IMR-90 (cell line): ENCODE measurements at regions not wholly inside any gene's neighbourhood (a gene's known extent, or its start where the extent isn't known, plus 50 kb on each side); places are given as distances from the start of the nearest gene placed in this dataset.

Source experiments
- ATAC-seq: fragments of 200-7000 bp; cut with Tn5 transposase; 2 replicates; pipeline ENCODE4 v1.9.1; 2020; ENCODE audit warnings: low read depth, mild to moderate bottlenecking, moderate library complexity
- BruUV-seq: library from RNA; stranded (reverse); fragments of 400-500 nt; replicated peaks from 2 replicates; lab custom pipeline; 2021; lab: Mats Ljungman, UMichigan
- CTCF ChIA-PET: fragments of 300-600 bp; formaldehyde crosslinking; extraction: SDS; loops from one replicate; lab custom pipeline; 2021; ENCODE audit warnings: antibody characterized with exemption; lab: Yijun Ruan, JAX
- POLR2A ChIA-PET: fragments of 300-600 bp; sonication (Branson Sonifier 250); formaldehyde crosslinking; loops from one replicate; lab custom pipeline; 2022; ENCODE audit warnings: antibody characterized with exemption; ENCODE audit not compliant: unreplicated experiment; lab: Charles Lee
- DNase-seq: peaks from one replicate; pipeline ENCODE4 v3.0.0; 2013
- H2AFZ ChIP-seq: replicated peaks from 2 replicates; pipeline ENCODE3; 2013; ENCODE audit warnings: low read length, mild to moderate bottlenecking; ENCODE audit not compliant: poor library complexity
- H2AK5ac ChIP-seq: 2 replicates; pipeline ENCODE4 v1.6.1; 2013; ENCODE audit warnings: low read depth, low read length, inconsistent platforms
- H2AK9ac ChIP-seq: replicated peaks from 2 replicates; pipeline ENCODE3; 2013; ENCODE audit warnings: mild to moderate bottlenecking, low read depth, low read length, moderate library complexity; ENCODE audit not compliant: poor library complexity
- H2BK120ac ChIP-seq: 2 replicates; pipeline ENCODE4 v1.6.1; 2013; ENCODE audit warnings: low read depth, low read length, inconsistent platforms
- H2BK15ac ChIP-seq: 3 replicates; pipeline ENCODE4 v1.6.1; 2013; ENCODE audit warnings: low read depth, low read length, inconsistent platforms
- H2BK20ac ChIP-seq: 2 replicates; pipeline ENCODE4 v1.6.1; 2013; ENCODE audit warnings: low read depth, mild to moderate bottlenecking, inconsistent platforms, low read length, moderate library complexity
- H2BK5ac ChIP-seq: 2 replicates; pipeline ENCODE4 v1.6.1; 2013; ENCODE audit warnings: mild to moderate bottlenecking, low read depth, low read length, inconsistent platforms; ENCODE audit not compliant: poor library complexity, severe bottlenecking
- H3K14ac ChIP-seq: replicated peaks from 2 replicates; pipeline ENCODE4 v1.6.1; 2013; ENCODE audit warnings: low read depth, low read length, inconsistent platforms
- H3K18ac ChIP-seq: 2 replicates; pipeline ENCODE4 v1.6.1; 2013; ENCODE audit warnings: low read depth, low read length, control low read depth
- H3K23ac ChIP-seq: 2 replicates; pipeline ENCODE4 v1.6.1; 2013; ENCODE audit warnings: low read depth, low read length, inconsistent platforms
- H3K27ac ChIP-seq: 2 replicates; pipeline ENCODE4 v1.5.1; 2013; ENCODE audit warnings: mild to moderate bottlenecking, control low read depth, low read length; ENCODE audit not compliant: insufficient read depth
- H3K27me3 ChIP-seq: 2 replicates; pipeline ENCODE4 v1.6.1; 2013; ENCODE audit warnings: low read length; ENCODE audit not compliant: control insufficient read depth, insufficient read depth
- H3K36me3 ChIP-seq: 2 replicates; pipeline ENCODE4 v1.6.1; 2013; ENCODE audit warnings: low read length, mixed read lengths; ENCODE audit not compliant: control insufficient read depth, insufficient read depth
- H3K4ac ChIP-seq: 2 replicates; pipeline ENCODE4 v1.6.1; 2013; ENCODE audit warnings: low read depth, low read length, inconsistent platforms
- H3K4me1 ChIP-seq: 2 replicates; pipeline ENCODE4 v1.6.1; 2013; ENCODE audit warnings: low read length, mixed read lengths; ENCODE audit not compliant: control insufficient read depth, insufficient read depth
- H3K4me2 ChIP-seq: 2 replicates; pipeline ENCODE4 v1.6.1; 2013; ENCODE audit warnings: low read depth, mild to moderate bottlenecking, control low read depth, low read length, moderate library complexity
- H3K4me3 ChIP-seq: 2 replicates; pipeline ENCODE4 v1.5.1; 2013; ENCODE audit warnings: low read depth, mild to moderate bottlenecking, control low read depth, low read length, moderate library complexity; ENCODE audit not compliant: insufficient read depth
- H3K56ac ChIP-seq: 2 replicates; pipeline ENCODE4 v1.6.1; 2013; ENCODE audit warnings: low read length, inconsistent platforms; ENCODE audit not compliant: insufficient read depth; ENCODE audit errors: extremely low read depth
- H3K79me1 ChIP-seq, 2 experiments: 2 replicates each; pipeline ENCODE4 v1.6.1; 2013; ENCODE audit warnings: low read length in 2 of 2, inconsistent platforms in 1 of 2, low read depth in 1 of 2
- H3K9ac ChIP-seq: 2 replicates; pipeline ENCODE4 v1.6.1; 2013; ENCODE audit warnings: low read depth, low read length, control low read depth
- H3K9me1 ChIP-seq: 2 replicates; pipeline ENCODE4 v1.6.1; 2013; ENCODE audit warnings: low read length, inconsistent platforms; ENCODE audit not compliant: insufficient read depth
- H3K9me3 ChIP-seq: 2 replicates; pipeline ENCODE4 v1.6.1; 2013; ENCODE audit warnings: low read length; ENCODE audit not compliant: control insufficient read depth, insufficient read depth
- H4K20me1 ChIP-seq: 2 replicates; pipeline ENCODE4 v1.6.1; 2013; ENCODE audit warnings: low read length, inconsistent platforms; ENCODE audit not compliant: insufficient read depth
- H4K5ac ChIP-seq: 2 replicates; pipeline ENCODE4 v1.6.1; 2013; ENCODE audit warnings: mild to moderate bottlenecking, low read depth, low read length, control low read depth
- H4K8ac ChIP-seq, 2 experiments: 2 replicates each; pipeline ENCODE4 v1.6.1; 2013; ENCODE audit warnings: low read depth in 2 of 2, low read length in 2 of 2, control low read depth in 1 of 2, inconsistent platforms in 1 of 2
- H4K91ac ChIP-seq: 2 replicates; pipeline ENCODE4 v1.6.1; 2013; ENCODE audit warnings: low read depth, low read length, inconsistent platforms; ENCODE audit not compliant: insufficient read depth
- BHLHE40 ChIP-seq: fragments of 150-350 bp; IDR thresholded peaks from 2 replicates; pipeline ENCODE4 v1.6.1; 2016; ENCODE audit warnings: mild to moderate bottlenecking, low read depth, low read length
- CEBPB ChIP-seq: IDR thresholded peaks from 2 replicates; pipeline ENCODE4 v1.6.1; 2012; ENCODE audit warnings: low read depth, low read length, improper control_type of control experiment
- CHD1 ChIP-seq: IDR thresholded peaks from 2 replicates; pipeline ENCODE4 v1.6.1; 2012; ENCODE audit warnings: low read depth, low read length, improper control_type of control experiment
- FOS ChIP-seq: fragments of 150-350 bp; IDR thresholded peaks from 2 replicates; pipeline ENCODE4 v1.6.1; 2016; ENCODE audit warnings: low read depth, low read length
- MAFK ChIP-seq: IDR thresholded peaks from 2 replicates; pipeline ENCODE4 v1.6.1; 2012; ENCODE audit warnings: low read depth, low read length, improper control_type of control experiment
- MAZ ChIP-seq: IDR thresholded peaks from 2 replicates; pipeline ENCODE4 v1.6.1; 2012; ENCODE audit warnings: low read depth, mild to moderate bottlenecking, low read length, improper control_type of control experiment, moderate library complexity, borderline replicate concordance
- MXI1 ChIP-seq: IDR thresholded peaks from 2 replicates; pipeline ENCODE4 v1.6.1; 2012; ENCODE audit warnings: low read depth, mild to moderate bottlenecking, low read length, moderate library complexity, borderline replicate concordance
- NFE2L2 ChIP-seq: fragments of 150-350 bp; IDR thresholded peaks from 2 replicates; pipeline ENCODE4 v1.6.1; 2016; ENCODE audit warnings: low read depth, mild to moderate bottlenecking, low read length
- POLR2A ChIP-seq: IDR thresholded peaks from 2 replicates; pipeline ENCODE4 v1.6.1; 2012; ENCODE audit warnings: mild to moderate bottlenecking, low read depth, low read length
- RAD21 ChIP-seq: IDR thresholded peaks from 2 replicates; pipeline ENCODE4 v1.6.1; 2012; ENCODE audit warnings: low read length, improper control_type of control experiment
- RCOR1 ChIP-seq: IDR thresholded peaks from 2 replicates; pipeline ENCODE4 v1.6.1; 2012; ENCODE audit warnings: mild to moderate bottlenecking, low read length, improper control_type of control experiment; ENCODE audit not compliant: insufficient replicate concordance
- RFX5 ChIP-seq: IDR thresholded peaks from 2 replicates; pipeline ENCODE4 v1.8.0; 2012; ENCODE audit warnings: low read depth, mild to moderate bottlenecking, low read length, moderate library complexity
- SMC3 ChIP-seq: fragments of 150-350 bp; IDR thresholded peaks from 2 replicates; pipeline ENCODE4 v1.6.1; 2016; ENCODE audit warnings: low read depth, mild to moderate bottlenecking, antibody characterized with exemption, low read length, moderate library complexity
- WGBS, 2 experiments: methylation state at CpG; one replicate each; pipeline versions ENCODE4 v1.1.5 to v1.1.7; 2013; ENCODE audit warnings: missing lambda C conversion rate in 2 of 2; ENCODE audit not compliant: insufficient read length in 1 of 2; ENCODE audit errors: extremely low coverage in 2 of 2; 5-methylcytosine and 5-hydroxymethylcytosine counted together
- dilution Hi-C: fragments of 300-500 bp; cut with HindIII; formaldehyde crosslinking; loops from one replicate; pipeline ENCODE4 v1.14.3; 2018; ENCODE audit warnings: low sequenced_read_pairs; ENCODE audit not compliant: unreplicated experiment
- in situ Hi-C: fragments of 300-500 bp; cut with MboI; formaldehyde crosslinking; loops from 3 replicates; pipeline ENCODE4 v1.14.3; 2019; ENCODE audit warnings: low sequenced_read_pairs, inconsistent platforms, mixed read lengths
- intact Hi-C: fragments of 100-400 bp; cut with micrococcal nuclease; formaldehyde crosslinking; loops from 2 replicates; pipeline ENCODE4 v1.10.0; 2022
- TF ChIP-seq, protein P1 (sequence below): conservative IDR thresholded peaks from 2 replicates; pipeline ENCODE4 v1.5.1; 2012; ENCODE audit warnings: mild to moderate bottlenecking, low read depth, low read length, improper control_type of control experiment
- TF ChIP-seq, protein P2 (sequence below): fragments of 150-350 bp; IDR thresholded peaks from 2 replicates; pipeline ENCODE4 v1.6.1; 2016; ENCODE audit warnings: low read depth, mild to moderate bottlenecking, low read length, moderate library complexity, borderline replicate concordance
- TF ChIP-seq, protein P3 (sequence below): fragments of 150-350 bp; IDR thresholded peaks from 2 replicates; pipeline ENCODE4 v1.6.1; 2017; ENCODE audit warnings: mild to moderate bottlenecking, antibody characterized with exemption, low read length, low read depth

DNA sequence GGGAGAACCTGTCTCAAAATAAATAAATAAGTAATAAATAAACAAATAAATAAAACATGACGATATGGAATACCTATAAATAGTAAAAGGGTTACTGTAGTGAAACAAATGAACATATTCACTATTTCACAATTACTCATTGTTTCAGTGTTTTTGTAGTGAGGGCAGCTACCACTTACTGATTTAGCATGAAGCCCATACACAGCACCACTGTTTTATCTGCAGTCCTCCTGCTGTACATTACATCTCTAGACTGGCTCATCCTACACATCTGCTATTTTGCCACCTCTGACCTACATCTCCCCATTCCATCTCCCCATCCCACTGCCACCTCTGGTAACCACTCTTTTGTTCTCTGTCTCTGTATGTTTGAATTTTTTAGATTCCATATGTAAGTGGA, 332.7 kb upstream of the SMIM21 start:
- intact Hi-C loops (no loop called here), dilution Hi-C loops (no loop called here), in situ Hi-C loops (no loop called here)
- no CpG with 5 or more reads among the region's 1 CpG for WGBS, 2 experiments
- no peak overlapping the region for H3K18ac ChIP-seq
- H3K4me1 ChIP-seq, result no peaks in the 10 kb centered on the region
- ChIA-PET CTCF (interaction anchor here (0.5 to 0.8 kb wide), 3 partner anchors 27 to 433 kb away, joined by 3 read pairs; no protein-coding TSS in a partner anchor), POLR2A (no interaction called here)
- H4K8ac ChIP-seq, result no peak overlapping the region
- no peak overlapping the region for H3K4me2 ChIP-seq
- ATAC-seq, result no peak
- no peak overlapping the region for H3K9ac ChIP-seq
- no peak overlapping the region for H2BK120ac ChIP-seq
- H4K91ac ChIP-seq, result no peak overlapping the region
- no peak overlapping the region for H2BK5ac ChIP-seq
- no peak overlapping the region for H2BK15ac ChIP-seq
- no peaks in the 10 kb centered on the region for H3K79me1 ChIP-seq
- H2AK9ac ChIP-seq, result no peak overlapping the region
- H3K4me3 ChIP-seq, result no peak overlapping the region
- H3K27ac ChIP-seq, result no peak overlapping the region
- no peaks in the 10 kb centered on the region for H3K9me3 ChIP-seq
- no TSS peak for BruUV-seq
- H3K27me3 ChIP-seq, result no peaks in the 10 kb centered on the region
- no peaks in the 10 kb centered on the region for H4K20me1 ChIP-seq
- no peaks in the 10 kb centered on the region for H3K36me3 ChIP-seq
- TF ChIP-seq, protein P1, sequence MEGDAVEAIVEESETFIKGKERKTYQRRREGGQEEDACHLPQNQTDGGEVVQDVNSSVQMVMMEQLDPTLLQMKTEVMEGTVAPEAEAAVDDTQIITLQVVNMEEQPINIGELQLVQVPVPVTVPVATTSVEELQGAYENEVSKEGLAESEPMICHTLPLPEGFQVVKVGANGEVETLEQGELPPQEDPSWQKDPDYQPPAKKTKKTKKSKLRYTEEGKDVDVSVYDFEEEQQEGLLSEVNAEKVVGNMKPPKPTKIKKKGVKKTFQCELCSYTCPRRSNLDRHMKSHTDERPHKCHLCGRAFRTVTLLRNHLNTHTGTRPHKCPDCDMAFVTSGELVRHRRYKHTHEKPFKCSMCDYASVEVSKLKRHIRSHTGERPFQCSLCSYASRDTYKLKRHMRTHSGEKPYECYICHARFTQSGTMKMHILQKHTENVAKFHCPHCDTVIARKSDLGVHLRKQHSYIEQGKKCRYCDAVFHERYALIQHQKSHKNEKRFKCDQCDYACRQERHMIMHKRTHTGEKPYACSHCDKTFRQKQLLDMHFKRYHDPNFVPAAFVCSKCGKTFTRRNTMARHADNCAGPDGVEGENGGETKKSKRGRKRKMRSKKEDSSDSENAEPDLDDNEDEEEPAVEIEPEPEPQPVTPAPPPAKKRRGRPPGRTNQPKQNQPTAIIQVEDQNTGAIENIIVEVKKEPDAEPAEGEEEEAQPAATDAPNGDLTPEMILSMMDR, result no peak
- TF ChIP-seq POLR2A (no peak), CHD1 (no peak), NFE2L2 (no peak), MAZ (no peak), MAFK (no peak), MXI1 (no peak), CEBPB (no peak), RAD21 (no peak), BHLHE40 (no peak), SMC3 (no peak), RFX5 (no peak), FOS (no peak), RCOR1 (no peak)
- TF ChIP-seq, protein P2, sequence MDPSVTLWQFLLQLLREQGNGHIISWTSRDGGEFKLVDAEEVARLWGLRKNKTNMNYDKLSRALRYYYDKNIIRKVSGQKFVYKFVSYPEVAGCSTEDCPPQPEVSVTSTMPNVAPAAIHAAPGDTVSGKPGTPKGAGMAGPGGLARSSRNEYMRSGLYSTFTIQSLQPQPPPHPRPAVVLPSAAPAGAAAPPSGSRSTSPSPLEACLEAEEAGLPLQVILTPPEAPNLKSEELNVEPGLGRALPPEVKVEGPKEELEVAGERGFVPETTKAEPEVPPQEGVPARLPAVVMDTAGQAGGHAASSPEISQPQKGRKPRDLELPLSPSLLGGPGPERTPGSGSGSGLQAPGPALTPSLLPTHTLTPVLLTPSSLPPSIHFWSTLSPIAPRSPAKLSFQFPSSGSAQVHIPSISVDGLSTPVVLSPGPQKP, result no peak
- TF ChIP-seq, protein P3, sequence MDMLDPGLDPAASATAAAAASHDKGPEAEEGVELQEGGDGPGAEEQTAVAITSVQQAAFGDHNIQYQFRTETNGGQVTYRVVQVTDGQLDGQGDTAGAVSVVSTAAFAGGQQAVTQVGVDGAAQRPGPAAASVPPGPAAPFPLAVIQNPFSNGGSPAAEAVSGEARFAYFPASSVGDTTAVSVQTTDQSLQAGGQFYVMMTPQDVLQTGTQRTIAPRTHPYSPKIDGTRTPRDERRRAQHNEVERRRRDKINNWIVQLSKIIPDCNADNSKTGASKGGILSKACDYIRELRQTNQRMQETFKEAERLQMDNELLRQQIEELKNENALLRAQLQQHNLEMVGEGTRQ, result no peak
- no peak overlapping the region for H2AFZ ChIP-seq
- H3K4ac ChIP-seq, result no peak overlapping the region
- H3K23ac ChIP-seq, result no peak overlapping the region
- H3K14ac ChIP-seq, result no peak overlapping the region
- no peak overlapping the region for H3K56ac ChIP-seq
- H2BK20ac ChIP-seq, result no peak overlapping the region
- no peaks in the 10 kb centered on the region for H3K9me1 ChIP-seq
- DNase-seq, result no peak
- H2AK5ac ChIP-seq, result no peak overlapping the region
- H4K5ac ChIP-seq, result no peak overlapping the region
